Peyer's patch (tissue), 4 donors: ENCODE measurements at regions not wholly inside any gene's neighbourhood (a gene's known extent, or its start where the extent isn't known, plus 50 kb on each side); places are given as distances from the start of the nearest gene placed in this dataset.

Source experiments
- DNase-seq, 3 donors: peaks; one replicate each; pipeline ENCODE4 v3.0.0-alpha.2; 2017 to 2019
- H3K27ac ChIP-seq, 4 donors: fragments of 200-600 bp; sonication (generic); one replicate each; pipeline ENCODE4 v1.5.1; 2016 to 2019
- H3K27me3 ChIP-seq, 2 donors: fragments of 200-600 bp; sonication (generic); one replicate each; pipeline ENCODE4 v1.5.1; 2019
- H3K36me3 ChIP-seq, 3 donors: fragments of 200-600 bp; sonication (generic); one replicate each; pipeline ENCODE4 v1.5.1; 2016 to 2019
- H3K4me1 ChIP-seq, 4 donors: fragments of 200-600 bp; sonication (generic); one replicate each; pipeline ENCODE4 v1.5.1; 2016 to 2019
- H3K4me3 ChIP-seq, 4 donors: fragments of 200-600 bp; sonication (generic); 1 replicate in 3 of 4; 2 replicates in 1 of 4; pipeline ENCODE4 v1.5.1; 2016 to 2019; ENCODE audit warnings: mild to moderate bottlenecking in 1 of 4
- H3K9me3 ChIP-seq, 4 donors: fragments of 200-600 bp; sonication (generic); one replicate each; pipeline ENCODE4 v1.5.1; 2016 to 2019; ENCODE audit warnings: mild to moderate bottlenecking in 1 of 4
- CTCF ChIP-seq, 6 experiments: fragments of 450-650 bp in 4 of 6; fragments of 200-600 bp in 2 of 6; sonication (generic) in 1 of 6; IDR thresholded peaks; one replicate each; pipeline ENCODE4 v1.5.1; 2017 to 2019; ENCODE audit warnings: antibody characterized with exemption in 6 of 6, mild to moderate bottlenecking in 3 of 6, moderate library complexity in 1 of 6
- POLR2A ChIP-seq, 2 donors: fragments of 450-650 bp; IDR thresholded peaks; one replicate each; pipeline ENCODE4 v1.5.1; 2017; ENCODE audit warnings: antibody characterized with exemption in 2 of 2, mild to moderate bottlenecking in 2 of 2, moderate library complexity in 2 of 2

- Histone ChIP-seq H3K9me3 (no peaks in the 10 kb centered on the region), H3K36me3 (no peaks in the 10 kb centered on the region), H3K4me1 (no peaks in the 10 kb centered on the region), H3K27ac (no peak overlapping the region), H3K27me3 (no peaks in the 10 kb centered on the region), H3K4me3 (no peak overlapping the region)
- TF ChIP-seq POLR2A (IDR thresholded peaks at IDR 0.05) (no peak), CTCF (IDR thresholded peaks at IDR 0.05) (no peak)
- DNase-seq: no peak
These were observed 378.8 kb upstream of the NOCT start for GRCh38 chr4:138636781-138637180.

GRCh38 chr4:138634915-138635314, 380.7 kb upstream of the NOCT start:
- Histone ChIP-seq H3K9me3 (no peaks in the 10 kb centered on the region), H3K4me1 (no peaks in the 10 kb centered on the region), H3K36me3 (no peaks in the 10 kb centered on the region), H3K27ac (no peak overlapping the region), H3K27me3 (no peaks in the 10 kb centered on the region), H3K4me3 (no peak overlapping the region)
- TF ChIP-seq CTCF (IDR thresholded peaks at IDR 0.05): no peak
- TF ChIP-seq POLR2A (IDR thresholded peaks at IDR 0.05): no peak
- no peak for DNase-seq

GRCh38 chr4:138633580-138633904, 382.0 kb upstream of the NOCT start:
- Histone ChIP-seq H3K4me1 (no peaks in the 10 kb centered on the region), H3K36me3 (no peaks in the 10 kb centered on the region), H3K4me3 (no peak overlapping the region), H3K27ac (no peak overlapping the region), H3K9me3 (no peaks in the 10 kb centered on the region), H3K27me3 (no peaks in the 10 kb centered on the region)
- TF ChIP-seq POLR2A (IDR thresholded peaks at IDR 0.05): no peak
- no peak for TF ChIP-seq CTCF (IDR thresholded peaks at IDR 0.05)
- no peak for DNase-seq

- Histone ChIP-seq H3K27ac (no peak overlapping the region), H3K4me1 (no peaks in the 10 kb centered on the region), H3K27me3 (no peaks in the 10 kb centered on the region), H3K9me3 (no peaks in the 10 kb centered on the region), H3K36me3 (no peaks in the 10 kb centered on the region), H3K4me3 (no peak overlapping the region)
- no peak for DNase-seq
- TF ChIP-seq POLR2A (IDR thresholded peaks at IDR 0.05) (no peak), CTCF (IDR thresholded peaks at IDR 0.05) (no peak)
These were observed 382.6 kb upstream of the NOCT start for GRCh38 chr4:138632856-138633579.

GRCh38 chr4:138630666-138631065, 384.9 kb upstream of the NOCT start:
- H3K4me3 ChIP-seq: no peak overlapping the region
- H3K27ac ChIP-seq: no peak overlapping the region
- H3K4me1 ChIP-seq: no peaks in the 10 kb centered on the region
- H3K27me3 ChIP-seq: no peaks in the 10 kb centered on the region
- H3K36me3 ChIP-seq: no peaks in the 10 kb centered on the region
- no peak for DNase-seq
- TF ChIP-seq CTCF (IDR thresholded peaks at IDR 0.05): no peak
- no peak for TF ChIP-seq POLR2A (IDR thresholded peaks at IDR 0.05)
- H3K9me3 ChIP-seq: no peaks in the 10 kb centered on the region

- H3K27me3 ChIP-seq: no peaks in the 10 kb centered on the region
- no peaks in the 10 kb centered on the region for H3K4me1 ChIP-seq
- no peak overlapping the region for H3K4me3 ChIP-seq
- no peak for DNase-seq
- no peaks in the 10 kb centered on the region for H3K36me3 ChIP-seq
- no peak overlapping the region for H3K27ac ChIP-seq
- TF ChIP-seq POLR2A (IDR thresholded peaks at IDR 0.05) (no peak), CTCF (IDR thresholded peaks at IDR 0.05) (no peak)
- no peaks in the 10 kb centered on the region for H3K9me3 ChIP-seq
These were observed 385.9 kb upstream of the NOCT start for GRCh38 chr4:138629669-138630068.
